ENCODE measurements at regions not wholly inside any gene's neighbourhood (a gene's known extent, or its start where the extent isn't known, plus 50 kb on each side); places are given as distances from the start of the nearest gene placed in this dataset.
"Not testable (repeated sequence)": the region's sequence is repeated elsewhere in the genome, so short reads cannot be mapped to it uniquely, and the experiment has no call there.

GRCh38 chr12:5102806-5103205 is 59.1 kb downstream of the KCNA5 start:
- no peak overlapping the region for H3K27ac ChIP-seq
- POLR2A ChIA-PET (ENCODE audit: low non-redundant PET) = no interaction called here
- no peak for DNase-seq (ENCODE audit: low spot score)
- TF ChIP-seq, protein P1, sequence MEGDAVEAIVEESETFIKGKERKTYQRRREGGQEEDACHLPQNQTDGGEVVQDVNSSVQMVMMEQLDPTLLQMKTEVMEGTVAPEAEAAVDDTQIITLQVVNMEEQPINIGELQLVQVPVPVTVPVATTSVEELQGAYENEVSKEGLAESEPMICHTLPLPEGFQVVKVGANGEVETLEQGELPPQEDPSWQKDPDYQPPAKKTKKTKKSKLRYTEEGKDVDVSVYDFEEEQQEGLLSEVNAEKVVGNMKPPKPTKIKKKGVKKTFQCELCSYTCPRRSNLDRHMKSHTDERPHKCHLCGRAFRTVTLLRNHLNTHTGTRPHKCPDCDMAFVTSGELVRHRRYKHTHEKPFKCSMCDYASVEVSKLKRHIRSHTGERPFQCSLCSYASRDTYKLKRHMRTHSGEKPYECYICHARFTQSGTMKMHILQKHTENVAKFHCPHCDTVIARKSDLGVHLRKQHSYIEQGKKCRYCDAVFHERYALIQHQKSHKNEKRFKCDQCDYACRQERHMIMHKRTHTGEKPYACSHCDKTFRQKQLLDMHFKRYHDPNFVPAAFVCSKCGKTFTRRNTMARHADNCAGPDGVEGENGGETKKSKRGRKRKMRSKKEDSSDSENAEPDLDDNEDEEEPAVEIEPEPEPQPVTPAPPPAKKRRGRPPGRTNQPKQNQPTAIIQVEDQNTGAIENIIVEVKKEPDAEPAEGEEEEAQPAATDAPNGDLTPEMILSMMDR (conservative IDR thresholded peaks at IDR 0.05; ENCODE audit: low read depth) = no peak
- CTCF ChIA-PET = no interaction called here

GRCh38 chr12:5110345-5110744 is 66.7 kb downstream of the KCNA5 start:
- ChIA-PET POLR2A (ENCODE audit: low non-redundant PET) (no interaction called here), CTCF (no interaction called here)
- TF ChIP-seq, protein P1 (conservative IDR thresholded peaks at IDR 0.05; ENCODE audit: low read depth) = no peak
- DNase-seq (ENCODE audit: low spot score) = no peak
- no peak overlapping the region for H3K27ac ChIP-seq

DNA sequence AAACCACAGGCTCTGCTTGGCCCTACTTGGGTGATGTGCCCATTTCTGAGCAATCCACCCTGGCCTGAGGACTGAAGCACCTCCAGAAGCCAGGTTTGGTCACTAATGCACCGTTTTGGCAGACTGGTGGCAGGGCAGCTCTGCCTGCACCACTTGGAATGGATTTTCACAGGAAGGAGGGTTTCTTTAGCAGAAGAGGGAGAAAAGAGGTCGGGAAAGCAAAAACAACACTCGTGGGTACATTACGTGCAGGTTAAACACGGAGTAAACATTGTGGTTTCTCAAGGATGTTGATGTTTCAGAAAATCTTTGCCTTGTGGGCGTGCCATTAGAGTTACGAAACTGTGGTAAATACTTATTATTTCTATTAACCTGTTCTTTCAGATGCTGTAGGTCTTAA is 70.8 kb downstream of the KCNA5 start:
- TF ChIP-seq, protein P1 (conservative IDR thresholded peaks at IDR 0.05; ENCODE audit: low read depth) = no peak
- ChIA-PET CTCF (no interaction called here), POLR2A (ENCODE audit: low non-redundant PET) (no interaction called here)
- DNase-seq (ENCODE audit: low spot score) = no peak
- no peak overlapping the region for H3K27ac ChIP-seq

DNA sequence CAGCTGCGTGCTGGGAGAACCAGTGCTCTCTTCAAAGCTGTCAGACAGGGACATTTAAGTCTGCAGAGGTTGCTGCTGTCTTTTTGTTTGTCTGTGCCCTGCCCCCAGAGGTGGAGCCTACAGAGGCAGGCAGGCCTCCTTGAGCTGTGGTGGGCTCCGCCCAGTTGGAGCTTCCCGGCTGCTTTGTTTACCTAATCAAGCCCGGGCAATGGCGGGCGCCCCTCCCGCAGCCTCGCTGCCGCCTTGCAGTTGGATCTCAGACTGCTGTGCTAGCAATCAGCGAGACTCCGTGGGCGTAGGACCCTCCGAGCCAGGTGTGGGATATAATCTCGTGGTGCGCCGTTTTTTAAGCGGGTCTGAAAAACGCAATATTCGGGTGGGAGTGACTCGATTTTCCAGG is 78.1 kb downstream of the KCNA5 start:
- POLR2A ChIA-PET (ENCODE audit: low non-redundant PET); H3K27ac ChIP-seq; DNase-seq (ENCODE audit: low spot score); CTCF ChIA-PET: not testable (repeated sequence)

- DNase-seq (ENCODE audit: low spot score); POLR2A ChIA-PET (ENCODE audit: low non-redundant PET); CTCF ChIA-PET; H3K27ac ChIP-seq: not testable (repeated sequence)
These were observed 78.7 kb downstream of the KCNA5 start for GRCh38 chr12:5122256-5122831.

GRCh38 chr12:5123921-5124320 is 80.2 kb downstream of the KCNA5 start:
- TF ChIP-seq, protein P1 (conservative IDR thresholded peaks at IDR 0.05; ENCODE audit: low read depth) = no peak
- no peak overlapping the region for H3K27ac ChIP-seq
- no peak for DNase-seq (ENCODE audit: low spot score)
- CTCF ChIA-PET = no interaction called here
- POLR2A ChIA-PET (ENCODE audit: low non-redundant PET) = no interaction called here

GRCh38 chr12:5124401-5124800 is 80.7 kb downstream of the KCNA5 start:
- DNase-seq (ENCODE audit: low spot score) = no peak
- ChIA-PET POLR2A (ENCODE audit: low non-redundant PET) (no interaction called here), CTCF (no interaction called here)
- TF ChIP-seq, protein P1 (conservative IDR thresholded peaks at IDR 0.05; ENCODE audit: low read depth) = no peak
- no peak overlapping the region for H3K27ac ChIP-seq
